Activated T-cell treated with anti-CD3 and anti-CD28 coated beads, Interleukin-2, amount 50 U/mL, for 72 hours (primary cell): ENCODE measurements at regions not wholly inside any gene's neighbourhood (a gene's known extent, or its start where the extent isn't known, plus 50 kb on each side); places are given as distances from the start of the nearest gene placed in this dataset.
A peak's percentile ranks its signal among the peaks of the same experiment; 100 is the strongest.
"Not testable (repeated sequence)": the region's sequence is repeated elsewhere in the genome, so short reads cannot be mapped to it uniquely, and the experiment has no call there.

ENCODE experiments used
- ATAC-seq, 2 donors: fragments of 150-1000 bp; cut with Tn5 transposase; replicated peaks in 1 of 2; 2 replicates each; pipeline ENCODE4 v1.10.0; 2021; ENCODE audit warnings: moderate library complexity in 2 of 2, mild to moderate bottlenecking in 1 of 2
- DNase-seq, 2 donors: peaks; one replicate each; pipeline ENCODE4 v3.0.0; 2021 to 2022; ENCODE audit warnings: mixed read lengths in 1 of 2
- H3K27ac Mint-ChIP-seq: one replicate; pipeline ENCODE4 v1.8.0; 2022; ENCODE audit warnings: mild to moderate bottlenecking, moderate library complexity, mixed read lengths
- H3K27me3 Mint-ChIP-seq: one replicate; pipeline ENCODE4 v1.8.0; 2022; ENCODE audit warnings: low read depth, mixed read lengths
- H3K36me3 Mint-ChIP-seq, 2 donors: one replicate each; pipeline ENCODE4 v1.8.0; 2022; ENCODE audit warnings: mixed read lengths in 2 of 2, mild to moderate bottlenecking in 1 of 2; ENCODE audit not compliant: insufficient read depth in 2 of 2
- H3K4me1 Mint-ChIP-seq: one replicate; pipeline ENCODE4 v1.8.0; 2022; ENCODE audit warnings: low read depth, mixed read lengths
- H3K4me3 Mint-ChIP-seq, 2 donors: one replicate each; pipeline ENCODE4 v1.8.0; 2022; ENCODE audit warnings: mild to moderate bottlenecking in 2 of 2, mixed read lengths in 2 of 2, moderate library complexity in 2 of 2
- H3K9me3 Mint-ChIP-seq, 2 donors: one replicate each; pipeline ENCODE4 v1.8.0; 2022; ENCODE audit warnings: mixed read lengths in 2 of 2

- H3K36me3 Mint-ChIP-seq, H3K27me3 Mint-ChIP-seq, ATAC-seq, DNase-seq, H3K4me3 Mint-ChIP-seq, H3K27ac Mint-ChIP-seq, H3K4me1 Mint-ChIP-seq, H3K9me3 Mint-ChIP-seq: not testable (repeated sequence)
These were observed 125.8 kb upstream of the ERV3-1 start for GRCh38 chr7:65132256-65132655.

- H3K4me1 Mint-ChIP-seq: not testable (repeated sequence)
These were observed 120.9 kb upstream of the ERV3-1 start for GRCh38 chr7:65127364-65127763.

GRCh38 chr7:65124600-65124999 lies 118.1 kb upstream of the ERV3-1 start:
- not testable (repeated sequence) for DNase-seq, H3K9me3 Mint-ChIP-seq, H3K4me3 Mint-ChIP-seq, H3K36me3 Mint-ChIP-seq, ATAC-seq, H3K27me3 Mint-ChIP-seq, H3K4me1 Mint-ChIP-seq, H3K27ac Mint-ChIP-seq

More at GRCh38 chr7:65127364-65127763, 120.9 kb upstream of the ERV3-1 start:
- not testable (repeated sequence) for H3K9me3 Mint-ChIP-seq, H3K36me3 Mint-ChIP-seq, ATAC-seq, H3K27me3 Mint-ChIP-seq, H3K4me3 Mint-ChIP-seq, H3K27ac Mint-ChIP-seq, DNase-seq

GRCh38 chr7:65105650-65106203 lies 99.2 kb upstream of the ERV3-1 start:
- not testable (repeated sequence) for DNase-seq, H3K4me1 Mint-ChIP-seq, H3K9me3 Mint-ChIP-seq, H3K27ac Mint-ChIP-seq, H3K4me3 Mint-ChIP-seq, H3K27me3 Mint-ChIP-seq, H3K36me3 Mint-ChIP-seq
- ATAC-seq: peak in 1 of 2 donors; percentile 85

- H3K27ac Mint-ChIP-seq, H3K9me3 Mint-ChIP-seq, H3K36me3 Mint-ChIP-seq, H3K27me3 Mint-ChIP-seq, H3K4me1 Mint-ChIP-seq, H3K4me3 Mint-ChIP-seq, ATAC-seq, DNase-seq: not testable (repeated sequence)
These were observed 94.0 kb upstream of the ERV3-1 start for GRCh38 chr7:65100499-65100898.

- not testable (repeated sequence) for H3K4me1 Mint-ChIP-seq, DNase-seq, H3K27me3 Mint-ChIP-seq, H3K36me3 Mint-ChIP-seq, ATAC-seq, H3K27ac Mint-ChIP-seq, H3K9me3 Mint-ChIP-seq
- peak overlapping the region; percentile 86 for H3K4me3 Mint-ChIP-seq
These were observed 75.2 kb upstream of the ERV3-1 start for GRCh38 chr7:65081669-65082055.

- H3K27me3 Mint-ChIP-seq: not testable (repeated sequence)
These were observed 74.5 kb upstream of the ERV3-1 start for GRCh38 chr7:65080799-65081668.

GRCh38 chr7:65074959-65075358 lies 68.5 kb upstream of the ERV3-1 start:
- H3K27me3 Mint-ChIP-seq, H3K27ac Mint-ChIP-seq, DNase-seq, H3K4me1 Mint-ChIP-seq, H3K4me3 Mint-ChIP-seq, H3K9me3 Mint-ChIP-seq, ATAC-seq: not testable (repeated sequence)
- H3K36me3 Mint-ChIP-seq: peaks cover 2 to 18% of the 10 kb centered on the region in 2 donors

More at GRCh38 chr7:65080799-65081668, 74.5 kb upstream of the ERV3-1 start:
- peak overlapping the region; percentile 82 for H3K27ac Mint-ChIP-seq
- not testable (repeated sequence) for H3K36me3 Mint-ChIP-seq, H3K4me1 Mint-ChIP-seq, H3K9me3 Mint-ChIP-seq
- peak overlapping the region; percentile 86 for H3K4me3 Mint-ChIP-seq
- DNase-seq: peak; percentile 92 to 95
- ATAC-seq: peak; percentile 98 to 99

GRCh38 chr7:65073160-65073559 lies 66.7 kb upstream of the ERV3-1 start:
- H3K4me1 Mint-ChIP-seq, DNase-seq, H3K4me3 Mint-ChIP-seq, H3K27ac Mint-ChIP-seq, H3K27me3 Mint-ChIP-seq, ATAC-seq, H3K9me3 Mint-ChIP-seq: not testable (repeated sequence)
- H3K36me3 Mint-ChIP-seq: peaks cover 2 to 22% of the 10 kb centered on the region in 2 donors

GRCh38 chr7:65071854-65072431 lies 65.5 kb upstream of the ERV3-1 start:
- peaks cover 2 to 18% of the 10 kb centered on the region in 2 donors for H3K36me3 Mint-ChIP-seq
- not testable (repeated sequence) for DNase-seq, H3K4me1 Mint-ChIP-seq, H3K9me3 Mint-ChIP-seq, H3K27me3 Mint-ChIP-seq, H3K4me3 Mint-ChIP-seq, H3K27ac Mint-ChIP-seq, ATAC-seq

GRCh38 chr7:65069476-65069875 lies 63.0 kb upstream of the ERV3-1 start:
- not testable (repeated sequence) for H3K9me3 Mint-ChIP-seq, DNase-seq, H3K4me3 Mint-ChIP-seq, H3K4me1 Mint-ChIP-seq, H3K27me3 Mint-ChIP-seq
- peak in 1 of 2 donors; percentile 64 for ATAC-seq
- peak overlapping the region; percentile 9 for H3K27ac Mint-ChIP-seq
- peaks cover 4 to 16% of the 10 kb centered on the region in 2 donors for H3K36me3 Mint-ChIP-seq

- ATAC-seq, H3K36me3 Mint-ChIP-seq, H3K9me3 Mint-ChIP-seq: not testable (repeated sequence)
These were observed 56.1 kb upstream of the ERV3-1 start for GRCh38 chr7:65062566-65062965.

GRCh38 chr7:65059247-65059646 lies 52.8 kb upstream of the ERV3-1 start:
- not testable (repeated sequence) for ATAC-seq, H3K9me3 Mint-ChIP-seq, H3K27me3 Mint-ChIP-seq, H3K27ac Mint-ChIP-seq, H3K4me1 Mint-ChIP-seq, H3K36me3 Mint-ChIP-seq, H3K4me3 Mint-ChIP-seq, DNase-seq

More at GRCh38 chr7:65062566-65062965, 56.1 kb upstream of the ERV3-1 start:
- not testable (repeated sequence) for H3K27me3 Mint-ChIP-seq, H3K27ac Mint-ChIP-seq, H3K4me3 Mint-ChIP-seq, H3K4me1 Mint-ChIP-seq, DNase-seq
